HG03354 (cell line): ENCODE measurements at regions not wholly inside any gene's neighbourhood (a gene's known extent, or its start where the extent isn't known, plus 50 kb on each side); places are given as distances from the start of the nearest gene placed in this dataset.

Experiments
- ATAC-seq: cut with Tn5 transposase; IDR thresholded peaks from one replicate; pipeline ENCODE4 v1.9.1; 2021; ENCODE audit warnings: mild to moderate bottlenecking; ENCODE audit not compliant: unreplicated experiment, poor library complexity, severe bottlenecking

- ATAC-seq, result no peak
Observed at GRCh38 chr3:106593381-106593780, 724.6 kb upstream of the CBLB start.

GRCh38 chr3:106609666-106610301 is 741.0 kb upstream of the CBLB start:
- peak; percentile 83 for ATAC-seq

- no peak for ATAC-seq
Observed at GRCh38 chr3:106610362-106610959, 741.6 kb upstream of the CBLB start.

GRCh38 chr3:106611116-106611515 is 742.3 kb upstream of the CBLB start:
- no peak for ATAC-seq

GRCh38 chr3:106611841-106612240 is 743.0 kb upstream of the CBLB start:
- ATAC-seq, result no peak

DNA sequence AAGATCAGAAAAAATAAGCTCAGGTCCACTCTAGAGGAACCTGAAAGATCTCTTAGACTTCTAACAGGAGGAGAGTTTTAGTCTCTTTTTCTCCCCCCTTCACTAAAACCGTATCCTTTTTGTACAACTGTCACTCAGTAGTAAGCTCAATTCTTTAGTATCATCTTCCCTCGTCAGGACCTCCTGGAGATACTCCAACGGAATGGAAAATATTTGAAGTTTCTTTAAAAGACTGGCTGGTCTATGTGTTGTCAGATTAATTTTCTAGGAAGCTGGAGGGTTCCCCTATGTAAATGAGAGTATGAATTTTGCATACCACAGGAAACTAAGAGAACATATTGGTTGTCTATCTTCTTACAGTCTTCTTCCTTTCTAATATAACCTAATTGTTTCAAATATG is 747.7 kb upstream of the CBLB start:
- no peak for ATAC-seq

GRCh38 chr3:106617276-106617675 is 748.5 kb upstream of the CBLB start:
- ATAC-seq, result no peak

DNA sequence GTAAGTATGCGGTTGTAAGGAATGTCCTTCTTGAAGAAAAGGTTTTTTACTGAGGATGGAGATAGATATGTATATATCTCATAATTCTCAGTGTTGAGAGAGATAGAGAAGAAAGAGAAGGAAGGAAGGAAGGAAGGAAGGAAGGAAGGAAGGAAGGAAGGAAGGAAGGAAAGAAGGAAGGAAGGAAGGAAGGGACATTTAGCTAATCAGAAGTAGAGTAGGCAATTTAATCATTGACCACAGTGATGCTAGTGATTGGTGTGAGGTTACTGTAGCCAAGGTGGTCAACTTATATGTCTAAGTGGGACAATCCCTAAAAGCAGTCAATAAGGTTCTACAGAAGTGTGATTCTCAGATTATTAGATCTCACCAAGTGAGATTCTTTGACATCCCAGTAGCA is 751.8 kb upstream of the CBLB start:
- ATAC-seq, result no peak

DNA sequence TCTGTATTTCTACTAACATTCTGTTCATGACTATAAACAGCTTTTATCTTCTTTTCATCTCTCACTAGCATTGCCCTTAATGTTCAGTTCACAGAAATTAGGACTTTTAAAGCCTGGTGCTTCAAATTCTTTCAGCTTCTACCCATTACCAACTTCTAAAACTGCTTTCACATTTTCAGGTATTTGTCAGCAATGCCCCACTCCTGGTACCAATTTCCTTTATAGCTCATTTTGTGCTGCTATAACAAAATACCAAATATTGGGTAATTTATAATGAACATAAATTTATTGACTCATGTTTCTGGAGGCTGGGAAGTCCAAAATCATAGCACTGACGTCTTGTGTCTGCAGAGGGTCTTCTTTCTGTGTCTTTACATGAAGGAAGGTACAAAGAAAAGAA is 753.1 kb upstream of the CCDC54 start:
- no peak for ATAC-seq

DNA sequence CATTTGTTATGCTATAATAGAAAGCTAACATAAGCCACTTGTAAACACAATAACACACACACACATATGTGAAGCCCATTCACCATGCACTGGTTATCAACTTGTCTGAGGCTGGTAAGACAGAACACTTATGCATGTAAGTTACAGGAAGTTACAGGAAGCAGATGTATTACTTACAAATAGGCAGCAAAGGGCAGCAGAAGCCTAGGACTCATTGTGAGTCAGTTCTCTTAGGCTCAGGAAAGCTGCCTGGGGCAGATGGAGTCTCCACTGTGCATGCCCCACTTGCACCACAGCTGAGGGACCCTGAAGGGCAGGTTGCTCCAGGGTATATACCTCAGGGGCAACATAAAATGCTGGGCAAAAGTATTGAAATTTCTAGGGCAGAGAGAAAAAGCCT is 748.8 kb upstream of the CCDC54 start:
- no peak for ATAC-seq

- ATAC-seq, result peak; percentile 83
Observed at GRCh38 chr3:106629215-106629832, 747.9 kb upstream of the CCDC54 start.

- ATAC-seq, result no peak
Observed at GRCh38 chr3:106631373-106632108, 745.7 kb upstream of the CCDC54 start.

DNA sequence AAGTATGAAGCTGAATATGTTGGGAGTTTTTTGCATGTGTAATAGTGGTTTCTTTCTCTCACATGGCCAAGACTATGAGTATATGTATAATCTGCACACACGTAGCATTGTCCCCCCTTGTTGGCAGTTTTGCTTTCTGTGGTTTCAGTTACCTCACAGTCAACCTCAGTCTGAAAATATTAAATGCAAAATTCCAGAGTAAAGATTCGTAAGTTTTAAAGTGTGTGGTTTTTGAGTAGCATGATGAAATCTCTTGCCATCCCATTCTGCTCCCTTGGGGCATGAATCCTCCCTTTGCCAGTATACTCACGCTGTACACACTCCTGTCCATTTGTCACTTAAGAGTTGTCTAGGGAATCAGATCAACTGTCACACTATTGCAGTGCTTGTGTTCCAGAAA is 742.0 kb upstream of the CCDC54 start:
- ATAC-seq, result no peak

GRCh38 chr3:106635826-106636225 is 741.4 kb upstream of the CCDC54 start:
- no peak for ATAC-seq

DNA sequence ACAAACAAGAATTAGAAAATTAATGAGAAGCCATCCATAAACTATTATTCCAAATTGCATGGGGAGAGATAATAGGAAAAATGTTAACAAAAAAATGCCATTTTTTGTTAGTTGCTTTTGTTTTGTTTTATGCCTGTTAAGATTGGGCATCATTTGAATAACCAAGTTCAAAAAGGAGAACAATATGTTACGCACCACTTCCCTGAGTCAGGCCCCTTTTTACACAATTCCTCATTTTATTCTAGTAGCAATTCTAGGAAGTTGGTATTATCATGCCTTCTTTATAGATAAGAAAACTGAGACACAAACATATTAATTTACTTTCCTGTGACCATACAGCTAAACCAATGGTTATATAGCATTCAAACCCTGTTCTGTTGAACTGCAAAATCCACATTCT is 736.9 kb upstream of the CCDC54 start:
- no peak for ATAC-seq

DNA sequence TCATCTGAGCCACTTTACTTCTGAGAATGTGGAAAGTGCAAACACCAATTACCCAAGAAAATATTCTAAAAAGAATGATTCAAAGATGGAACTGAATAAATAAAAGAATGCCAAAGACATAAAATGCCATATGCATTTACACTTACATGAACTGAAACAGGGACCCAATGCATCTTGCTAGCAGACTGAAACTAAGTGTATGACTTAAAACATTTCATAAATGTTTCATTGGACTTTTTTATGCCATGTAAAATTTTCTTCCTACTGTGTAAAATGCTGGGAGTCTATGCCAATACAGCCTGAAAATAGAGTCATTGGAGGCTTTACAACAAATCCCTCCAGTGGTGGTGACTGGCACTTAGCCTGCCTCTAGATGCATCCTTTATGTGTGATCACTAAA is 735.1 kb upstream of the CCDC54 start:
- no peak for ATAC-seq

DNA sequence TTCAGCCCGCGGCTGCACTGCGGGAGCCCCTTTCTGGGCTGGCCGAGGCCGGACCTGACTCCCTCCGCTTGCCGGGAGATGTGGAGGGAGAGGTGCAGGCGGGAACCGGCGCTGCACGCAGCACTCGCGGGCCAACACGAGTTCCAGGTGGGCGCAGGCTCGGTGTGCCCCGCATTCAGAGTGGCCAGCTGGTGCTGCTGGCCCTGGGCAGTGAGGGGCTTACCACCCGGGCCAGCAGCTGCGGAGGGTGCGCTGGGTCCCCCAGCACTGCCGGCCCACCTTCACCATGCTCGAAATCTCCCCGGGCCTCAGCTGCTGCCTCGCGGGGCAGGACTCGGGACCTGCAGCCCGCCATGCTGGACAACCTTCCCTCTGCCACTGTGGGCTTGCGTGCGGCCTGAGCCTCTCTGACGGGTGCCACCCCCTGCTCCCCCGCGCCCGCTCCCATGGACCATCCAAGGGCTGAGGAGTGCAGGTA is 733.5 kb upstream of the CCDC54 start:
- no peak for ATAC-seq

DNA sequence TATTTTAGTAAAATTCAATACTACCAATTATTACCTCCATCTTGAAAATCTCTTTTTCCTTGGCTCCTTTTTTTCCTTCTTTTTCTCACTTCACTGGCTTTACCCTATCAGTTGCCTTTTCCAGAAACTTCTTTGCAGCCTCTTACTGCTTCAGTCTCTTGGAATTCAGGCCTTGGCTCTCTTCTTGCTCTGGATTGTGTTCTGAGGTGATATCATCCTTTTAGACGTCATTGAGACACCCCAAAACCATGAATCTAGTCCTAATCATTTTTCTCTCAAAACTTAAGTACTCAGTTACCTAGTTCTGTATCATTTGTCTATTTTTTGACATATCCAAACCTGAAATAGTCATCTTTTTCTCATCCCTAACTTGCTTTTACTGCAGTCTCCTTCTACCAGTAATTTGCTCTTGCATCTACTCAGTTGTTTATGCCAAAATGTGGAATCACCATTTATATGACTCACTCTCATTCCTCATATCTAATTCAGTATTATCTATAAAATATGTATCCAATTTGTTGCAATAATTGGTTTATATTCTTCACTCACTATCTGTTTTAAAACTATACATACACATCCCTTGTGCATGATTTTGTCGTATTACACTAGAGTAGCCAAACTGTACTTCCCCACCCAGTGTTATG is 703.2 kb upstream of the CCDC54 start:
- ATAC-seq, result no peak

- ATAC-seq, result no peak
Observed at GRCh38 chr3:106675451-106675850, 701.8 kb upstream of the CCDC54 start.

DNA sequence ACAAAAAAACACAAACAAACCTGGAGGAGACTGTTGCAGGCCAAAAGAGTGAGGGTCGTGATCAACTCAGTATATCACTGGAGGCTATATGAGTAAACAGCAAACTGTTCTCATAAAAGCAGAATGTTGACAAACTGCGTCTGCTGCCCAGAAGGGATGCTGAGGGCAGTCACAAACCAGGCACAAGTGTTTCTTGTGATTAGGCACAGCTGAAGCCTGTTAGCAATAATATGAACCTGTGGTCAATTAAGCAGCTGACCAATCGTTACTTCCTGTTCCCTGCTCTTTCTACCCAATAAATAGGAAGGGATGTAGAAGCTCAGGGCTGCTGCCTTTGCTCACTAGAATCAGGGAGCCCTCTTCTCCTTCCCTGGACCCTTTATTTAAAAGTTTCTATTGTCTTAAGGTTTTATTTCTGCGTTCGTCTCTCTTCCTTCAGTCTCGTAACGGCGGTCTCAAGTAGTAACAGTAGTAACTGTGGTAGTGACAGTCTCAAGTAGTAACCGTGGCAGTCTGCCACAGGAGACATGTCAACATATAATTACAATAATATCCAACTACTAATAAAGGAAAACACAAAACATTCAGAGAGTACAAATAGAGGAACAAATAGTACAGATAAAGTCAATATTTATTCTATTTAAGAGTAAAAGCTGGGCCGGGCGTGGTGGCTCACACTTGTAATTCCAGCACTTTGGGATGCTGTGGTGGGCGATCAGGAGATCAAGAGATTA is 698.4 kb upstream of the CCDC54 start:
- no peak for ATAC-seq
